ENCODE measurements at regions not wholly inside any gene's neighbourhood (a gene's known extent, or its start where the extent isn't known, plus 50 kb on each side); places are given as distances from the start of the nearest gene placed in this dataset.

DNA sequence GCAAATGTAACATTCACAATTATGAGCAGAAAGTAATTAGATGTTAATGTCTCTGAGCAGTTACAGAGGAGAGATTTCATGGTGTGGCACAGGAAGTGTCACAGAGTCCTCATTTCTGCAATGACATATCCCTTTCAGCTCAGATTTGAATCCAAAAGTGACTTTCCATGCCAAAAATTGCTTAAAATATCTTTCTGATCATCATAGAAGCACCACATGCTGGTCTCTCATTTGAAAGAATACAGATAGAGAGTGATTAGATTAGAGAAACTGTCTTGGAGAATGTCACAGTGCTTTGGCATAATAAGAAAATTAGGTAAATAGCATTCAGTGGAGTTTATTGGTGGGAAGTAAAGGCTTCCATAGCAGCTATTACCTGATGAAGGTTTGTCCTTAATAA lies 383.4 kb upstream of the CDH2 start:
- Histone ChIP-seq H3K9me3 (no peaks in the 10 kb centered on the region), H3K4me1 (no peaks in the 10 kb centered on the region), H3K4me3 (no peak overlapping the region), H3K36me3 (replicated peaks in 1 of 2; ENCODE audit: insufficient read depth in 1 of 2, low read depth in 2 of 2) (no peaks in the 10 kb centered on the region), H3K27ac (no peak overlapping the region), H3K27me3 (no peaks in the 10 kb centered on the region)
- DNase-seq (no peak), ATAC-seq (no peak)
- intact Hi-C loops (cut with DNase I) = no loop called here
- no peak for TF ChIP-seq POLR2A (IDR thresholded peaks at IDR 0.05)
- TF ChIP-seq, protein P1, sequence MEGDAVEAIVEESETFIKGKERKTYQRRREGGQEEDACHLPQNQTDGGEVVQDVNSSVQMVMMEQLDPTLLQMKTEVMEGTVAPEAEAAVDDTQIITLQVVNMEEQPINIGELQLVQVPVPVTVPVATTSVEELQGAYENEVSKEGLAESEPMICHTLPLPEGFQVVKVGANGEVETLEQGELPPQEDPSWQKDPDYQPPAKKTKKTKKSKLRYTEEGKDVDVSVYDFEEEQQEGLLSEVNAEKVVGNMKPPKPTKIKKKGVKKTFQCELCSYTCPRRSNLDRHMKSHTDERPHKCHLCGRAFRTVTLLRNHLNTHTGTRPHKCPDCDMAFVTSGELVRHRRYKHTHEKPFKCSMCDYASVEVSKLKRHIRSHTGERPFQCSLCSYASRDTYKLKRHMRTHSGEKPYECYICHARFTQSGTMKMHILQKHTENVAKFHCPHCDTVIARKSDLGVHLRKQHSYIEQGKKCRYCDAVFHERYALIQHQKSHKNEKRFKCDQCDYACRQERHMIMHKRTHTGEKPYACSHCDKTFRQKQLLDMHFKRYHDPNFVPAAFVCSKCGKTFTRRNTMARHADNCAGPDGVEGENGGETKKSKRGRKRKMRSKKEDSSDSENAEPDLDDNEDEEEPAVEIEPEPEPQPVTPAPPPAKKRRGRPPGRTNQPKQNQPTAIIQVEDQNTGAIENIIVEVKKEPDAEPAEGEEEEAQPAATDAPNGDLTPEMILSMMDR (IDR thresholded peaks at IDR 0.05) = no peak

DNA sequence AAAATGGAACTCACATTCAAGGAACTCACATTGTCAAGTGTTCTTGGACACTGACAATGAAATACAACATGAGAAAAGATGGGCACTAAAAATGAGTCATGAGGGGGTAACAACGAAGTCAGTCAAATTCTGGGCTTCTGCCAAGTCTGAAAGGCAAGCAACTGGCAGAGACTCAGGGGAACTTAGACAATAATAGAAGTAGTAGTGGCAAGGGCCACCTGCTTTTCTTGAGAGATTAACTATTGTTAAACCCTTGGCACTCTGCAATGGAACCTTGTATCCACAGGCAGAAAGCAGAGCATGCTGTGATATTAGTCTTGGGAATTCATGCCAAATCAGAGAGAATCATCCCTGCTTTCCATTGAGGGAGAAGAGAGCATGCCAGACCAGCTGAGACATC lies 382.6 kb upstream of the CDH2 start:
- no peaks in the 10 kb centered on the region for H3K36me3 ChIP-seq (replicated peaks in 1 of 2; ENCODE audit: insufficient read depth in 1 of 2, low read depth in 2 of 2)
- WGBS, 2 donors = 35 to 47% methylated on average over 1 of the region's 1 CpG

DNA sequence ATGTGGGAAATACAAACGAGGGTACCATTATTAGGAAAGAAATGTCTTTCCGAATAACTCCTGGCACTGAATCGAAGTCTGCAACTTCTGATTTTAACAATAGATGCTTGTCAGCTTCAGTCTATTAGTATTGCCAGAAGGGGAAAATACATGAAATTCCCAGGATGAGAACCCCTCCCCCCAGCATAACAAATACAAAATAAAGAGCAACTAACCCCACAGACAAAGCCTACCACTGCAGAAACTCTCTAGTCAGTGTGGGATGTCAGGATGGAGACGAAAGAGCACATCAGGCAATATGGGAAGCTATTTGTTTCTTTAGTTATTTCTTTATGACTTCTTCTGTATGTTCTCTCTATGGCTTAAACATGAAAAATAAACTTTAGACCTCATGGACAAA lies 365.0 kb upstream of the CDH2 start:
- no peak for TF ChIP-seq POLR2A (IDR thresholded peaks at IDR 0.05)
- TF ChIP-seq, protein P1 (IDR thresholded peaks at IDR 0.05) = no peak
- H3K9me3 ChIP-seq = no peaks in the 10 kb centered on the region
- ATAC-seq = no peak
- intact Hi-C loops (cut with DNase I) = no loop called here
- 38 to 50% methylated on average over 4 of the region's 4 CpGs for WGBS, 2 donors
- H3K27ac ChIP-seq = no peak overlapping the region
- no peaks in the 10 kb centered on the region for H3K4me1 ChIP-seq
- H3K27me3 ChIP-seq = no peaks in the 10 kb centered on the region
- DNase-seq = no peak
- no peak overlapping the region for H3K4me3 ChIP-seq
- H3K36me3 ChIP-seq (replicated peaks in 1 of 2; ENCODE audit: insufficient read depth in 1 of 2, low read depth in 2 of 2) = no peaks in the 10 kb centered on the region

More for the DNA sequence above, 382.6 kb upstream of the CDH2 start:
- Histone ChIP-seq H3K27ac (no peak overlapping the region), H3K4me3 (no peak overlapping the region), H3K4me1 (no peaks in the 10 kb centered on the region), H3K27me3 (no peaks in the 10 kb centered on the region), H3K9me3 (no peaks in the 10 kb centered on the region)
- no peak for ATAC-seq
- intact Hi-C loops (cut with DNase I) = no loop called here
- TF ChIP-seq POLR2A (IDR thresholded peaks at IDR 0.05) = no peak
- TF ChIP-seq, protein P1 (IDR thresholded peaks at IDR 0.05) = no peak
- DNase-seq = no peak

DNA sequence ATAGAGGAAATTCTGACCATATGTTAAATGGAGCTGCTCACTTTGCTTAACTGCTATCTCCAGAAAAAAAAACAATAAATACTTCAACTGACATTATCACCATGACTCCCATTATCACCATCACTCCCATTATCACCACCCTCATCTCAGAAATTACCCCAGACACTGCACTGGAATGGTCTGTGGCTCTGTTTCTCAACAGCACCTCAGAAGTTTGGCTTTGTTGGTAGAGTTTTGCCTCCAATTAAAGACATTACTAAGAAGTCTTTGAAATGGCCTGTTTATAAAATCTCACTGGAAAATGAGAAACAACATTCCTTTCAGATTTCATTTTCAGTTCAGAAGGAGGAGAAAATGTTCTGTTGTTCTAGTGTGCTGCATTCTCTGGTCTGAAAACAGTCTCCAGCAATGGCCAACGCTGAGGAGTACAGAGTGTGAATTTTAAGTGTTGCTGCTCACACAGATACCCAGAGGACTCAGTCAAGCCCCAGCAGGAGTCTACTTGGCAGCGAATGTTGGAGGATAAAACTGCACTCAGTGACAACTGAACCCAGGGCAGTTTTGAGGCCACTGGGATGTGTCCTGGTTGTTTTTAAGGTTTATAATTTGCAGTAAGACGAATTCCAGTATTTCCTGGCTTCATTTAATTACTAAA lies 364.5 kb upstream of the CDH2 start:
- H3K9me3 ChIP-seq = no peaks in the 10 kb centered on the region
- DNase-seq (no peak), ATAC-seq (no peak)
- no peaks in the 10 kb centered on the region for H3K27me3 ChIP-seq
- 19 to 22% methylated on average over 3 of the region's 3 CpGs for WGBS, 2 donors
- no peak for TF ChIP-seq POLR2A (IDR thresholded peaks at IDR 0.05)
- TF ChIP-seq, protein P1 (IDR thresholded peaks at IDR 0.05) = no peak
- H3K27ac ChIP-seq = no peak overlapping the region
- H3K4me1 ChIP-seq = no peaks in the 10 kb centered on the region
- H3K4me3 ChIP-seq = no peak overlapping the region
- intact Hi-C loops (cut with DNase I) = no loop called here
- no peaks in the 10 kb centered on the region for H3K36me3 ChIP-seq (replicated peaks in 1 of 2; ENCODE audit: insufficient read depth in 1 of 2, low read depth in 2 of 2)

DNA sequence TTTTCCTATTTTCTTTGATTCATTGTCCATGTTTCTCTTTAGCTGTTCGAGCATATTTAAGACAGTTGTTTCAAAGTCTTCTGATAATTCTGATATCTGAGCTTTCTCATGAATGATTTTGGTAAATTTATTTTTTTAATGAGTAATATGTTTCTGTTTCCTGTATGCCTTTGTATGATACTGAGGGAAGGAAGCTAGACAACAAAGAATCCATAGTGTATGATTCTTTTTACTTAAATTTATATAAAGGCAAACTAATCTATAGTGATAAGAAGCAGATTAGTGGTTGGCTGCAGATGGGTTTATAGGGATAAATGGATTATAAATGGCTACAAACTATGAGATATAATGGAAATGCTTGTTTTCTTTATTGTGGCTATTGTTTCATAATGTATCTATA lies 352.7 kb upstream of the CDH2 start:
- H3K27me3 ChIP-seq = no peaks in the 10 kb centered on the region
- H3K4me3 ChIP-seq = no peak overlapping the region
- no peak for ATAC-seq
- DNase-seq = no peak
- TF ChIP-seq, protein P1 (IDR thresholded peaks at IDR 0.05) = no peak
- TF ChIP-seq POLR2A (IDR thresholded peaks at IDR 0.05) = no peak
- intact Hi-C loops (cut with DNase I) = no loop called here
- WGBS, 2 donors = 44 to 64% methylated on average over 1 of the region's 1 CpG
- H3K27ac ChIP-seq = no peak overlapping the region
- H3K9me3 ChIP-seq = no peaks in the 10 kb centered on the region
- H3K4me1 ChIP-seq = no peaks in the 10 kb centered on the region
- no peaks in the 10 kb centered on the region for H3K36me3 ChIP-seq (replicated peaks in 1 of 2; ENCODE audit: insufficient read depth in 1 of 2, low read depth in 2 of 2)

Measured in body of pancreas (tissue), 4 donors.